Activated T-helper 1 cell treated with anti-CD3 and anti-CD28 coated beads, Interleukin-12 subunit alpha, Interleukin-12 subunit beta, Interleukin-2, Interleukin-4 antibody, amounts not matched to agents 30 ng/mL and 10 ng/mL and 1 ng/mL, durations not matched to agents 14 hours and 24 hours and 36 hours (primary cell): ENCODE measurements at regions not wholly inside any gene's neighbourhood (a gene's known extent, or its start where the extent isn't known, plus 50 kb on each side); places are given as distances from the start of the nearest gene placed in this dataset.

Experiments used
- DNase-seq: peaks from one replicate; pipeline ENCODE4 v3.0.0; 2021; ENCODE audit warnings: low spot score
- H3K27ac Mint-ChIP-seq: one replicate; pipeline ENCODE4 v1.8.0; 2021; ENCODE audit warnings: mild to moderate bottlenecking, mixed read lengths
- H3K27me3 Mint-ChIP-seq: one replicate; pipeline ENCODE4 v1.8.0; 2022; ENCODE audit warnings: mild to moderate bottlenecking, moderate library complexity, mixed read lengths; ENCODE audit not compliant: insufficient read depth
- H3K36me3 Mint-ChIP-seq: one replicate; pipeline ENCODE4 v1.8.0; 2021; ENCODE audit warnings: low read depth, mixed read lengths
- H3K4me1 Mint-ChIP-seq: one replicate; pipeline ENCODE4 v1.8.0; 2021; ENCODE audit warnings: low read depth, mixed read lengths
- H3K4me3 Mint-ChIP-seq: one replicate; pipeline ENCODE4 v1.8.0; 2021; ENCODE audit warnings: mild to moderate bottlenecking, moderate library complexity, mixed read lengths
- H3K9me3 Mint-ChIP-seq: one replicate; pipeline ENCODE4 v1.8.0; 2021; ENCODE audit warnings: mixed read lengths
- intact Hi-C: fragments of 100-400 bp; cut with micrococcal nuclease; formaldehyde crosslinking; loops from one replicate; pipeline ENCODE4 v1.15.1; 2024

- no peak overlapping the region for H3K4me3 Mint-ChIP-seq
- intact Hi-C loops, result no loop called here
- H3K4me1 Mint-ChIP-seq, result no peaks in the 10 kb centered on the region
- H3K27ac Mint-ChIP-seq, result no peak overlapping the region
- no peaks in the 10 kb centered on the region for H3K9me3 Mint-ChIP-seq
- DNase-seq, result no peak
- H3K27me3 Mint-ChIP-seq, result no peaks in the 10 kb centered on the region
- no peaks in the 10 kb centered on the region for H3K36me3 Mint-ChIP-seq
Measured at GRCh38 chr18:72692086-72692485, 147.9 kb upstream of the CBLN2 start.

- no peak for DNase-seq
- Mint-ChIP-seq H3K9me3 (no peaks in the 10 kb centered on the region), H3K4me3 (no peak overlapping the region), H3K4me1 (no peaks in the 10 kb centered on the region), H3K36me3 (no peaks in the 10 kb centered on the region), H3K27me3 (no peaks in the 10 kb centered on the region), H3K27ac (no peak overlapping the region)
- intact Hi-C loops, result no loop called here
Measured at GRCh38 chr18:72687736-72688135, 143.6 kb upstream of the CBLN2 start.

DNA sequence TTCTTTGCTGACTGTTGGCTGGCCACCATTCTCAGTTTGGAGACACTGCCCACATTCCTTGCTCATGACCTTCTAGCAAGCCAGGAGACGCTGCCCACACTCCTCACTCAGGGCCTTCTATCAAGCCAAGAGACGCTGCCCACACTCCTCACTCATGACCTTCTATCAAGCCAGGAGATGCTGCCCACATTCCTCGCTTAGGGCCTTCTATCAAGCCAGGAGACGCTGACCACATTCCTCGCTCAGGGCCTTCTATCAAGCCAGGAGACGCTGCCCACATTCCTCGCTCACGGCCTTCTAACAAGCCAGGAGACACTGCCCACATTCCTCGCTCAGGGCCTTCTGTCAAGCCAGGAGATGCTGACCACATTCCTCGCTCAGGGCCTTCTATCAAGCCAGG, 131.3 kb upstream of the CBLN2 start:
- H3K27ac Mint-ChIP-seq, result no peak overlapping the region
- H3K27me3 Mint-ChIP-seq, result no peaks in the 10 kb centered on the region
- intact Hi-C loops, result no loop called here
- H3K4me3 Mint-ChIP-seq, result no peak overlapping the region
- DNase-seq, result no peak
- H3K9me3 Mint-ChIP-seq, result no peaks in the 10 kb centered on the region
- H3K4me1 Mint-ChIP-seq, result no peaks in the 10 kb centered on the region
- H3K36me3 Mint-ChIP-seq, result no peaks in the 10 kb centered on the region

DNA sequence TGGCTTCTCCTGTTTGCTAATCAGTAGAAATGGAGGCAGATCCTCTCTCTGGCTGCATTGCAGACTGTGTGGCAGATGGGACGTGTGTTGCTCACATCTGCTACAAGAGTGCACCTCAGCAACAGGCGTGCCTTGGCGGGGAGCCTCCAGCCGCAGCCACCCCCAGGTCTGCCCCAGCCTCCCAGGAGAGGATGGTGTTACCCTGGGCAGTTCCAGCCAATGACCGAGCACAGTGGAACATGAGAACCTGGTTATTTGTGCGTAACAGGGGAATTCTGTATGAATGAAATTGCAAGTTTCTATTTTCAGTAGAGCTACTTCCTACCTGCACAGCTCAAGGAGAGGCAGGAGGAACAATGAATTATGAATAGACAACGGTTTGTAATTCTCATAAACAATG, 130.6 kb upstream of the CBLN2 start:
- Mint-ChIP-seq H3K4me3 (no peak overlapping the region), H3K27ac (no peak overlapping the region), H3K4me1 (no peaks in the 10 kb centered on the region), H3K36me3 (no peaks in the 10 kb centered on the region), H3K27me3 (no peaks in the 10 kb centered on the region), H3K9me3 (no peaks in the 10 kb centered on the region)
- no peak for DNase-seq
- intact Hi-C loops, result no loop called here

DNA sequence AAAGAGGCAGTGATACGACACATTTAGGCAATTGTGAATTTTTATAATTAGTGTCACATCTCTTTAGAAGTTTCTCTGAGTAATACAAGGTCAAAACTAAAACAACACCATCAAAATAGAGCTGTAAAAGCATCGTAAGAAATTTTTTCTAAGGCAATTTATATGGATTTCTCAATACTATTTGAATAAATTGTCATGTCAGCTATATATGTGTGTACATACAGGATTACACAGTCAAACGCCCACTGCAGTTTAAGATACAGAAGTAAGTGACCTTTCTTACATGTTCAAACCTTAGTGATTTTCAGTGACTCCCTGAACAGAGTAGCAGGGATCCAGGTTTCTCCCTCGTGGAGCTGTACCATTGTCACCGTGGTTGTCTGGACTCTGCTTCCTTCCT, 129.1 kb upstream of the CBLN2 start:
- intact Hi-C loops, result no loop called here
- H3K27ac Mint-ChIP-seq, result no peak overlapping the region
- no peaks in the 10 kb centered on the region for H3K9me3 Mint-ChIP-seq
- DNase-seq, result no peak
- H3K4me1 Mint-ChIP-seq, result no peaks in the 10 kb centered on the region
- no peak overlapping the region for H3K4me3 Mint-ChIP-seq
- H3K36me3 Mint-ChIP-seq, result no peaks in the 10 kb centered on the region
- no peaks in the 10 kb centered on the region for H3K27me3 Mint-ChIP-seq

GRCh38 chr18:72672364-72673184, 128.4 kb upstream of the CBLN2 start:
- intact Hi-C loops, result loop anchor here (1.0 kb wide), 1 partner anchor 19 kb away; no protein-coding TSS in a partner anchor
- Mint-ChIP-seq H3K36me3 (no peaks in the 10 kb centered on the region), H3K4me1 (no peaks in the 10 kb centered on the region), H3K9me3 (no peaks in the 10 kb centered on the region), H3K27me3 (no peaks in the 10 kb centered on the region), H3K4me3 (no peak overlapping the region), H3K27ac (no peak overlapping the region)
- DNase-seq, result no peak

DNA sequence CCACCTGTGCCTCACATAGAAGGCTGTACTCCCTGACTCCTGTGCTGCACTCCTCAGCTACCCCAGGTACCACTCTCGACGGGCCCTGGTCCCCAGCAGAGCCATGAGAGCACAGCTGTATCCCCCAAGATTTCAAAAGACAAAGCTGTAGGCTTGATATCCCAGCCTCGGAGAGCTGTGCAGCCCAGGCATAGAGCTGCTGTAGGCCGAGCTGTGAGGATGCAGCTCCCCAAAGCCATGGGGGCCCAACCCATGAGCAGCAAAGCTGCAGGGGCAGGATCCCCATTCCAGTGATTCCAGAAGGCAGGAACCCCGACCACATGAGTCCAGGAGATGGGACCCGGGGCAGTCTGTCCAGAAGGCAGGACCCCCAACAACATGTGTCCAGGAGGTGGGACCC, 123.8 kb upstream of the CBLN2 start:
- Mint-ChIP-seq H3K36me3 (no peaks in the 10 kb centered on the region), H3K9me3 (no peaks in the 10 kb centered on the region), H3K27ac (no peak overlapping the region), H3K4me1 (no peaks in the 10 kb centered on the region), H3K27me3 (no peaks in the 10 kb centered on the region), H3K4me3 (no peak overlapping the region)
- DNase-seq, result no peak
- intact Hi-C loops, result no loop called here

DNA sequence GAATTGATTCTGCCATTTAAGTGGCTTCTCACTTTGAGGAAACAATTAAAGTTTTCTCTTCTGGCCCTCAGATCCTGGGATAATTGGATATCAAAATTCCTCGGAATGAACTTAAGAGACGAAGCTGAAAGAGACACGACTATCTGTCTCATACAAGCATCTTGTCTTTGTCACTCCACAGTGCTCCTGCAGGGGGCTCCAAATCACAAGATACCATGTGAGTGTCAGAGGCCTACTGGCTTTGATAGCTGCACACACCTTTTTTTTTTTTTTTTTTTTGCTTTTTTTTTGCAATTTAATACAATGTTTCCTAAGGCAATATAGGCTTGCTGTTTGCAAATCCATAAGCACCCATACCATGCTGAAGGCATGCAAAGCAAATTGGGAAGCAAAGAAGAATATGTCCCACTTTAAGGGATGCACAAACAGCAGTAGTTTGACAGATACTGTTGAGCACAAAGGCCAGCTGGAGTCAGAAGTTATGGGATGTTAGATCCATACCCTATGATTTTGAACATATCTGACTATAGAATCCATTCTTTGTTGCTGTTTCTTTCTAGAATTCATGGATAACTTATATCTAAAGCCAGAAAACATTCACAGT, 109.0 kb upstream of the CBLN2 start:
- H3K4me1 Mint-ChIP-seq, result no peaks in the 10 kb centered on the region
- intact Hi-C loops, result loop anchor here (1.0 kb wide), 1 partner anchor 19 kb away; no protein-coding TSS in a partner anchor
- no peak overlapping the region for H3K27ac Mint-ChIP-seq
- no peaks in the 10 kb centered on the region for H3K36me3 Mint-ChIP-seq
- peak; percentile 8 for DNase-seq
- H3K27me3 Mint-ChIP-seq, result no peaks in the 10 kb centered on the region
- H3K9me3 Mint-ChIP-seq, result no peaks in the 10 kb centered on the region
- no peak overlapping the region for H3K4me3 Mint-ChIP-seq

DNA sequence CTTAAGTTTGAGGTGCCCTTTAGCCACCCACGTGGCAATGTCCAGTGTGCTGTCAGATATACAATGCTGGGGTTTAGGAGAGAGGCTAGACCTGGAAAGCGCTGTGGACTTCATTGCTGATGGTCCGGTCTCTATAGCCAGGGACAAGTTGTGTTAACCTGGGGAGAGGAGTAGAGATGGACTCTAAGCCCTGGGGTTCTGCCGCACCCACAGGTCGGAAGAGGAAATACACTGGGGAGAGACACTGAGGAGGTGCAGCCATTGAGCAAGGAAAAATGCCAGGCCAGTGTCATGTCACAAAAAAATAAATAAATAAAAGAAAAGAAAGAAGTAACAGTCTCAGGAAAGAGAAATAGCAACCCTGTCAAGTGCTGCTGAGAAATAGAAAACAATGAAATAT, 106.9 kb upstream of the CBLN2 start:
- Mint-ChIP-seq H3K9me3 (no peaks in the 10 kb centered on the region), H3K4me3 (no peak overlapping the region), H3K27me3 (no peaks in the 10 kb centered on the region), H3K36me3 (no peaks in the 10 kb centered on the region), H3K27ac (no peak overlapping the region), H3K4me1 (no peaks in the 10 kb centered on the region)
- intact Hi-C loops, result no loop called here
- DNase-seq, result no peak

DNA sequence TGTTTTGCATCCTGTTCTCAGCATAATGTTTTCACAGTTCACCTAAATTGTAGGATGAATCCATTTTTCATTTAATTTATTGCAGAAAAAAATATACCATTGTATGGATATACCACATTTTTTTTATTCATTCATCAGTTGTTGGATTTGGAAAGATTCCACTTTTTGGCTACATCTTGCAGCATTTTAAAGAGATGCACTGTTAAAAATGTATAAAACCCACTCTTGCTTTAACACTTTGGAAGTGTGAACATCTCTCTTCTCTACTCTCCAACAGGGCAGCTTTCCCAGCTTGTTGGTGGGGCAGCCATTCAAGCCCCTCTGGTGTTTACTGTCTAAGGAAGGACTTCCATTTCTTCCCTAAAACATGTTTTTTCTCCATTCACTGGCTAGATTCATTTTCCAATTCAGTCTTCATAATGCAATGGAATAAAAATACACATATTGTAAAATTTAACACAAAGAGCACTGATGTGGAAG, 104.4 kb upstream of the CBLN2 start:
- intact Hi-C loops, result no loop called here
- Mint-ChIP-seq H3K27me3 (no peaks in the 10 kb centered on the region), H3K4me1 (no peaks in the 10 kb centered on the region), H3K36me3 (no peaks in the 10 kb centered on the region), H3K4me3 (no peak overlapping the region), H3K27ac (no peak overlapping the region), H3K9me3 (no peaks in the 10 kb centered on the region)
- no peak for DNase-seq

- Mint-ChIP-seq H3K4me3 (no peak overlapping the region), H3K4me1 (no peaks in the 10 kb centered on the region), H3K9me3 (no peaks in the 10 kb centered on the region), H3K36me3 (no peaks in the 10 kb centered on the region), H3K27me3 (no peaks in the 10 kb centered on the region), H3K27ac (no peak overlapping the region)
- no peak for DNase-seq
- intact Hi-C loops, result no loop called here
Measured at GRCh38 chr18:72648079-72648478, 103.9 kb upstream of the CBLN2 start.

DNA sequence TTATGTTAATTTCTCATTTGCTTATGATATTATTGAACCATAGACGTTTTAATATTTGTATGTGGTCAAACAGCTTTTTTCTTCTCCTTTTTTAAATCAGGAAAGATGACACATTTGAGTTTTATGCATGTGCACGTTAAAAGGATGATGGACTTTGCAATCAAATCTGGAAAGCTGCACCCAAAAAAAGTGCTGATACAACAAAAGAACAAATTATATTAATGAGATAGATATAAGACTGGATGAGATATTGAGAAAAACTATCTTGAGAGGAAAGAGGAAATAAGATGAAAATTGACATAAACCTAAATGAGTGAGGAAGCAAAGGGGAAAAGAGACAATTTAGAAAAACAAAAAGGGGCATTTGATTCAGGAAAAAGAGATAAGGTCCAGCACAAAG, 96.4 kb upstream of the CBLN2 start:
- Mint-ChIP-seq H3K27ac (no peak overlapping the region), H3K4me1 (no peaks in the 10 kb centered on the region), H3K4me3 (no peak overlapping the region), H3K27me3 (no peaks in the 10 kb centered on the region), H3K36me3 (no peaks in the 10 kb centered on the region), H3K9me3 (no peaks in the 10 kb centered on the region)
- DNase-seq, result no peak
- intact Hi-C loops, result no loop called here

DNA sequence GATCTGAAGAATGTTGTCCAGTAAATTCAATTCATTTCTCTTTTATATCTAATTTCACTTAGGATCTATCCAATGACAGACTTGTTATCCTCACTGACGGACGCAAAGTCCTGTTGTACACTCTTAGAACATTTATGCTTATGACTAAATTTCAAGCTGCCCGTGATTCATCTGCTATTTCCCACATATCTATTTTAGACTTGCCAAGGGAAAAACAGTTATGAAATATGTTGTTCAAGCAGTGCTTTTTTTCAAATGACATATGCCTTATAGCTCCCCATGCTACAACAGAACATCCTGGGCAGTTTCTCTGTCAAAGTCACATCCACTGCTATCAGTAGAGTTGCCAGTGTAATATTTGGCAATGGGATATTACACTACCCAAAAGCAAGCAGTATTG, 94.2 kb upstream of the CBLN2 start:
- Mint-ChIP-seq H3K4me3 (no peak overlapping the region), H3K4me1 (no peaks in the 10 kb centered on the region), H3K9me3 (no peaks in the 10 kb centered on the region), H3K27ac (no peak overlapping the region), H3K36me3 (no peaks in the 10 kb centered on the region), H3K27me3 (no peaks in the 10 kb centered on the region)
- intact Hi-C loops, result no loop called here
- no peak for DNase-seq
